ENCODE measurements at regions not wholly inside any gene's neighbourhood (a gene's known extent, or its start where the extent isn't known, plus 50 kb on each side); places are given as distances from the start of the nearest gene placed in this dataset.
"Not testable (repeated sequence)": the region's sequence is repeated elsewhere in the genome, so short reads cannot be mapped to it uniquely, and the experiment has no call there.

GRCh38 chr4:128454281-128454871, 166.8 kb upstream of the PGRMC2 start:
- no peaks in the 10 kb centered on the region for H3K9me3 ChIP-seq (ENCODE audit: control insufficient read depth in 5 of 5, low read length in 5 of 5)
- peaks cover 0 to 21% (median 18%) of the 10 kb centered on the region in 5 donors for H3K4me1 ChIP-seq (ENCODE audit: control insufficient read depth in 5 of 5, insufficient read depth in 5 of 5, low read length in 5 of 5)
- H3K4me3 ChIP-seq (ENCODE audit: low read depth in 1 of 5, low read length in 5 of 5) = no peak overlapping the region
- H3K9ac ChIP-seq (ENCODE audit: low read length in 5 of 5) = no peak overlapping the region
- no peaks in the 10 kb centered on the region for H3K27me3 ChIP-seq (ENCODE audit: control insufficient read depth in 5 of 5, insufficient read depth in 4 of 5, low read length in 5 of 5)
- no peaks in the 10 kb centered on the region for H3K36me3 ChIP-seq (ENCODE audit: control insufficient read depth in 5 of 5, insufficient read depth in 5 of 5, low read length in 5 of 5)
- no peak overlapping the region for H3K27ac ChIP-seq (ENCODE audit: low read depth, low read length)

- peaks cover 0 to 21% (median 18%) of the 10 kb centered on the region in 5 donors for H3K4me1 ChIP-seq (ENCODE audit: control insufficient read depth in 5 of 5, insufficient read depth in 5 of 5, low read length in 5 of 5)
- H3K9me3 ChIP-seq (ENCODE audit: control insufficient read depth in 5 of 5, low read length in 5 of 5) = no peaks in the 10 kb centered on the region
- H3K27ac ChIP-seq (ENCODE audit: low read depth, low read length) = peak overlapping the region; percentile 0
- H3K27me3 ChIP-seq (ENCODE audit: control insufficient read depth in 5 of 5, insufficient read depth in 4 of 5, low read length in 5 of 5) = no peaks in the 10 kb centered on the region
- H3K4me3 ChIP-seq (ENCODE audit: low read depth in 1 of 5, low read length in 5 of 5) = no peak overlapping the region
- H3K36me3 ChIP-seq (ENCODE audit: control insufficient read depth in 5 of 5, insufficient read depth in 5 of 5, low read length in 5 of 5) = no peaks in the 10 kb centered on the region
- no peak overlapping the region for H3K9ac ChIP-seq (ENCODE audit: low read length in 5 of 5)
Measured at GRCh38 chr4:128452415-128452814, 164.8 kb upstream of the PGRMC2 start.

GRCh38 chr4:128451270-128451905, 163.8 kb upstream of the PGRMC2 start:
- no peaks in the 10 kb centered on the region for H3K9me3 ChIP-seq (ENCODE audit: control insufficient read depth in 5 of 5, low read length in 5 of 5)
- no peaks in the 10 kb centered on the region for H3K36me3 ChIP-seq (ENCODE audit: control insufficient read depth in 5 of 5, insufficient read depth in 5 of 5, low read length in 5 of 5)
- H3K4me1 ChIP-seq (ENCODE audit: control insufficient read depth in 5 of 5, insufficient read depth in 5 of 5, low read length in 5 of 5) = peaks cover 0 to 21% (median 18%) of the 10 kb centered on the region in 5 donors
- H3K9ac ChIP-seq (ENCODE audit: low read length in 5 of 5) = no peak overlapping the region
- no peak overlapping the region for H3K27ac ChIP-seq (ENCODE audit: low read depth, low read length)
- no peak overlapping the region for H3K4me3 ChIP-seq (ENCODE audit: low read depth in 1 of 5, low read length in 5 of 5)
- H3K27me3 ChIP-seq (ENCODE audit: control insufficient read depth in 5 of 5, insufficient read depth in 4 of 5, low read length in 5 of 5) = no peaks in the 10 kb centered on the region

GRCh38 chr4:128450326-128451120, 162.9 kb upstream of the PGRMC2 start:
- Histone ChIP-seq H3K27me3 (ENCODE audit: control insufficient read depth in 5 of 5, insufficient read depth in 4 of 5, low read length in 5 of 5) (no peaks in the 10 kb centered on the region), H3K9ac (ENCODE audit: low read length in 5 of 5) (no peak overlapping the region), H3K4me1 (ENCODE audit: control insufficient read depth in 5 of 5, insufficient read depth in 5 of 5, low read length in 5 of 5) (peaks cover 0 to 17% (median 15%) of the 10 kb centered on the region in 5 donors), H3K4me3 (ENCODE audit: low read depth in 1 of 5, low read length in 5 of 5) (no peak overlapping the region), H3K36me3 (ENCODE audit: control insufficient read depth in 5 of 5, insufficient read depth in 5 of 5, low read length in 5 of 5) (no peaks in the 10 kb centered on the region), H3K9me3 (ENCODE audit: control insufficient read depth in 5 of 5, low read length in 5 of 5) (peaks cover 0 to 3% (median 0%) of the 10 kb centered on the region in 5 donors), H3K27ac (ENCODE audit: low read depth, low read length) (no peak overlapping the region)

- Histone ChIP-seq H3K27me3 (ENCODE audit: control insufficient read depth in 5 of 5, insufficient read depth in 4 of 5, low read length in 5 of 5) (no peaks in the 10 kb centered on the region), H3K9ac (ENCODE audit: low read length in 5 of 5) (no peak overlapping the region), H3K36me3 (ENCODE audit: control insufficient read depth in 5 of 5, insufficient read depth in 5 of 5, low read length in 5 of 5) (no peaks in the 10 kb centered on the region), H3K27ac (ENCODE audit: low read depth, low read length) (no peak overlapping the region), H3K4me1 (ENCODE audit: control insufficient read depth in 5 of 5, insufficient read depth in 5 of 5, low read length in 5 of 5) (peaks cover 0 to 12% (median 6%) of the 10 kb centered on the region in 5 donors), H3K4me3 (ENCODE audit: low read depth in 1 of 5, low read length in 5 of 5) (no peak overlapping the region), H3K9me3 (ENCODE audit: control insufficient read depth in 5 of 5, low read length in 5 of 5) (peaks cover 0 to 6% (median 0%) of the 10 kb centered on the region in 5 donors)
Measured at GRCh38 chr4:128449251-128449650, 161.6 kb upstream of the PGRMC2 start.

GRCh38 chr4:128444544-128445302, 157.1 kb upstream of the PGRMC2 start:
- H3K36me3 ChIP-seq (ENCODE audit: control insufficient read depth in 5 of 5, insufficient read depth in 5 of 5, low read length in 5 of 5) = no peaks in the 10 kb centered on the region
- H3K27ac ChIP-seq (ENCODE audit: low read depth, low read length) = no peak overlapping the region
- H3K4me3 ChIP-seq (ENCODE audit: low read depth in 1 of 5, low read length in 5 of 5) = no peak overlapping the region
- H3K9ac ChIP-seq (ENCODE audit: low read length in 5 of 5) = no peak overlapping the region
- peaks cover 0 to 13% (median 6%) of the 10 kb centered on the region in 5 donors for H3K9me3 ChIP-seq (ENCODE audit: control insufficient read depth in 5 of 5, low read length in 5 of 5)
- H3K27me3 ChIP-seq (ENCODE audit: control insufficient read depth in 5 of 5, insufficient read depth in 4 of 5, low read length in 5 of 5) = no peaks in the 10 kb centered on the region
- peaks cover 0 to 10% (median 1%) of the 10 kb centered on the region in 5 donors for H3K4me1 ChIP-seq (ENCODE audit: control insufficient read depth in 5 of 5, insufficient read depth in 5 of 5, low read length in 5 of 5)

GRCh38 chr4:128440923-128441322, 153.3 kb upstream of the PGRMC2 start:
- Histone ChIP-seq H3K4me3 (ENCODE audit: low read depth in 1 of 5, low read length in 5 of 5) (no peak overlapping the region), H3K27me3 (ENCODE audit: control insufficient read depth in 5 of 5, insufficient read depth in 4 of 5, low read length in 5 of 5) (no peaks in the 10 kb centered on the region), H3K9ac (ENCODE audit: low read length in 5 of 5) (no peak overlapping the region), H3K9me3 (ENCODE audit: control insufficient read depth in 5 of 5, low read length in 5 of 5) (peaks cover 0 to 13% (median 10%) of the 10 kb centered on the region in 5 donors), H3K36me3 (ENCODE audit: control insufficient read depth in 5 of 5, insufficient read depth in 5 of 5, low read length in 5 of 5) (no peaks in the 10 kb centered on the region), H3K4me1 (ENCODE audit: control insufficient read depth in 5 of 5, insufficient read depth in 5 of 5, low read length in 5 of 5) (no peaks in the 10 kb centered on the region), H3K27ac (ENCODE audit: low read depth, low read length) (no peak overlapping the region)

- not testable (repeated sequence) for H3K9me3 ChIP-seq (ENCODE audit: control insufficient read depth in 5 of 5, low read length in 5 of 5); H3K27me3 ChIP-seq (ENCODE audit: control insufficient read depth in 5 of 5, insufficient read depth in 4 of 5, low read length in 5 of 5); H3K9ac ChIP-seq (ENCODE audit: low read length in 5 of 5); H3K4me1 ChIP-seq (ENCODE audit: control insufficient read depth in 5 of 5, insufficient read depth in 5 of 5, low read length in 5 of 5); H3K4me3 ChIP-seq (ENCODE audit: low read depth in 1 of 5, low read length in 5 of 5); H3K36me3 ChIP-seq (ENCODE audit: control insufficient read depth in 5 of 5, insufficient read depth in 5 of 5, low read length in 5 of 5); H3K27ac ChIP-seq (ENCODE audit: low read depth, low read length)
Measured at GRCh38 chr4:128437023-128437422, 149.4 kb upstream of the PGRMC2 start.

- H3K4me3 ChIP-seq (ENCODE audit: low read depth in 1 of 5, low read length in 5 of 5); H3K9ac ChIP-seq (ENCODE audit: low read length in 5 of 5); H3K9me3 ChIP-seq (ENCODE audit: control insufficient read depth in 5 of 5, low read length in 5 of 5); H3K27ac ChIP-seq (ENCODE audit: low read depth, low read length); H3K27me3 ChIP-seq (ENCODE audit: control insufficient read depth in 5 of 5, insufficient read depth in 4 of 5, low read length in 5 of 5); H3K36me3 ChIP-seq (ENCODE audit: control insufficient read depth in 5 of 5, insufficient read depth in 5 of 5, low read length in 5 of 5): not testable (repeated sequence)
- H3K4me1 ChIP-seq (ENCODE audit: control insufficient read depth in 5 of 5, insufficient read depth in 5 of 5, low read length in 5 of 5) = peaks cover 0 to 14% (median 3%) of the 10 kb centered on the region in 5 donors
Measured at GRCh38 chr4:128429023-128429613, 141.5 kb upstream of the PGRMC2 start.
